ENCODE measurements at regions not wholly inside any gene's neighbourhood (a gene's known extent, or its start where the extent isn't known, plus 50 kb on each side); places are given as distances from the start of the nearest gene placed in this dataset.
"Not testable (repeated sequence)": the region's sequence is repeated elsewhere in the genome, so short reads cannot be mapped to it uniquely, and the experiment has no call there.

- DNase-seq: no peak
Observed at GRCh38 chr7:8809320-8809719, 375.9 kb downstream of the NXPH1 start.

- no peak for DNase-seq
Observed at GRCh38 chr7:8817448-8818036, 384.1 kb downstream of the NXPH1 start.

GRCh38 chr7:8818406-8818805, 385.0 kb downstream of the NXPH1 start:
- DNase-seq: no peak

- no peak for DNase-seq
Observed at GRCh38 chr7:8822595-8822994, 389.2 kb downstream of the NXPH1 start.

- DNase-seq: no peak
Observed at GRCh38 chr7:8823486-8823885, 390.1 kb downstream of the NXPH1 start.

- DNase-seq: no peak
Observed at GRCh38 chr7:8827329-8827728, 393.9 kb downstream of the NXPH1 start.

- no peak for DNase-seq
Observed at GRCh38 chr7:8829100-8829499, 395.7 kb downstream of the NXPH1 start.

- DNase-seq: no peak
Observed at GRCh38 chr7:8831376-8831775, 398.0 kb downstream of the NXPH1 start.

GRCh38 chr7:8833355-8833754, 399.9 kb downstream of the NXPH1 start:
- DNase-seq: no peak

GRCh38 chr7:8841171-8841570, 407.8 kb downstream of the NXPH1 start:
- no peak for DNase-seq

- DNase-seq: no peak
Observed at GRCh38 chr7:8871716-8872115, 438.3 kb downstream of the NXPH1 start.

- no peak for DNase-seq
Observed at GRCh38 chr7:8881916-8882315, 448.5 kb downstream of the NXPH1 start.

GRCh38 chr7:8885480-8886000, 452.1 kb downstream of the NXPH1 start:
- DNase-seq: no peak

- DNase-seq: not testable (repeated sequence)
Observed at GRCh38 chr7:8890346-8890745, 456.9 kb downstream of the NXPH1 start.

- no peak for DNase-seq
Observed at GRCh38 chr7:8893775-8894174, 460.4 kb downstream of the NXPH1 start.

GRCh38 chr7:8906396-8907075, 473.1 kb downstream of the NXPH1 start:
- DNase-seq: no peak

GRCh38 chr7:8908889-8909288, 475.5 kb downstream of the NXPH1 start:
- DNase-seq: no peak

- DNase-seq: no peak
Observed at GRCh38 chr7:8913682-8914081, 480.3 kb downstream of the NXPH1 start.

- no peak for DNase-seq
Observed at GRCh38 chr7:8921807-8922206, 488.4 kb downstream of the NXPH1 start.

- DNase-seq: no peak
Observed at GRCh38 chr7:8922726-8923125, 489.3 kb downstream of the NXPH1 start.

- no peak for DNase-seq
Observed at GRCh38 chr7:8923164-8923806, 489.9 kb downstream of the NXPH1 start.

- DNase-seq: no peak
Observed at GRCh38 chr7:8931906-8932646, 498.7 kb downstream of the NXPH1 start.

GRCh38 chr7:8932751-8933150, 499.3 kb downstream of the NXPH1 start:
- no peak for DNase-seq

- no peak for DNase-seq
Observed at GRCh38 chr7:8937204-8937603, 503.8 kb downstream of the NXPH1 start.

Data from HCEC 1CT (cell line).